OCI-LY1 (cell line): ENCODE measurements at regions not wholly inside any gene's neighbourhood (a gene's known extent, or its start where the extent isn't known, plus 50 kb on each side); places are given as distances from the start of the nearest gene placed in this dataset.

Experiments
- H2AFZ ChIP-seq: fragments of 200-600 bp; sonication (generic), shearing (Covaris generic); 2 replicates; pipeline ENCODE4 v1.6.0; 2014; ENCODE audit warnings: antibody characterized with exemption, mild to moderate bottlenecking, low read length
- H3F3A ChIP-seq: fragments of 200-600 bp; sonication (generic), shearing (Covaris generic); 2 replicates; pipeline ENCODE4 v1.6.0; 2014; ENCODE audit warnings: mild to moderate bottlenecking, antibody characterized with exemption, low read length, moderate library complexity; ENCODE audit not compliant: insufficient read depth
- H3K27ac ChIP-seq: fragments of 200-600 bp; sonication (generic); 2 replicates; pipeline ENCODE4 v1.5.1; 2014; ENCODE audit warnings: low read length, mixed run types, mild to moderate bottlenecking, low read depth; ENCODE audit not compliant: poor library complexity, severe bottlenecking
- H3K27me3 ChIP-seq: fragments of 200-600 bp; sonication (generic); 2 replicates; pipeline ENCODE4 v1.6.0; 2014; ENCODE audit warnings: antibody characterized with exemption, mild to moderate bottlenecking, low read length, moderate library complexity; ENCODE audit not compliant: insufficient read depth
- H3K36me3 ChIP-seq: fragments of 200-600 bp; sonication (generic); 2 replicates; pipeline ENCODE4 v1.6.1; 2014; ENCODE audit warnings: mild to moderate bottlenecking, antibody characterized with exemption, low read length, moderate library complexity, mixed read lengths; ENCODE audit not compliant: insufficient read depth
- H3K4me1 ChIP-seq: fragments of 200-600 bp; sonication (generic); 2 replicates; pipeline ENCODE4 v1.5.1; 2014; ENCODE audit warnings: mild to moderate bottlenecking, low read length, moderate library complexity; ENCODE audit not compliant: insufficient read depth, severe bottlenecking
- H3K4me2 ChIP-seq: fragments of 200-600 bp; sonication (generic), shearing (Covaris generic); 2 replicates; pipeline ENCODE4 v1.6.1; 2014; ENCODE audit warnings: low read length
- H3K4me3 ChIP-seq: fragments of 200-600 bp; sonication (generic); 2 replicates; pipeline ENCODE4 v1.5.1; 2014; ENCODE audit warnings: low read length, low read depth, mild to moderate bottlenecking, mixed read lengths; ENCODE audit not compliant: poor library complexity, severe bottlenecking
- H3K79me2 ChIP-seq: fragments of 200-600 bp; shearing (Covaris generic); 2 replicates; pipeline ENCODE4 v1.6.1; 2016; ENCODE audit warnings: mixed run types, low read length, mixed read lengths; ENCODE audit not compliant: insufficient read depth
- H3K9ac ChIP-seq: fragments of 200-600 bp; sonication (generic), shearing (Covaris generic); 2 replicates; pipeline ENCODE4 v1.6.1; 2014; ENCODE audit warnings: mild to moderate bottlenecking, low read length, mixed read lengths
- H3K9me2 ChIP-seq: fragments of 200-600 bp; sonication (generic), shearing (Covaris generic); 2 replicates; pipeline ENCODE4 v1.6.1; 2014; ENCODE audit warnings: low read depth, mild to moderate bottlenecking, low read length, mixed read lengths
- H3K9me3 ChIP-seq: fragments of 200-600 bp; shearing (Covaris generic); 2 replicates; pipeline ENCODE4 v1.6.1; 2014; ENCODE audit warnings: low read length, mixed read lengths
- H4K20me1 ChIP-seq: fragments of 200-600 bp; sonication (generic), shearing (Covaris generic); 2 replicates; pipeline ENCODE4 v1.6.0; 2016; ENCODE audit warnings: mild to moderate bottlenecking, low read length; ENCODE audit not compliant: insufficient read depth
- CTCF ChIP-seq: fragments of 200-600 bp; sonication (generic), shearing (Covaris generic); IDR thresholded peaks from 2 replicates; pipeline ENCODE4 v1.5.1; 2017; ENCODE audit warnings: mild to moderate bottlenecking, antibody characterized with exemption, low read length, moderate library complexity, mixed read lengths
- EZH2 ChIP-seq: fragments of 200-600 bp; sonication (generic), shearing (Covaris generic); IDR thresholded peaks from 2 replicates; pipeline ENCODE4 v1.8.0; 2017; ENCODE audit warnings: borderline replicate concordance, mixed run types, mild to moderate bottlenecking, antibody characterized with exemption, low read length, moderate library complexity, mixed read lengths

- H3K4me3 ChIP-seq, result no peak overlapping the region
- H3K9me2 ChIP-seq, result no peaks in the 10 kb centered on the region
- H3K27ac ChIP-seq, result no peak overlapping the region
Measured at GRCh38 chr13:83350569-83350968, 531.7 kb downstream of the SLITRK1 start.

DNA sequence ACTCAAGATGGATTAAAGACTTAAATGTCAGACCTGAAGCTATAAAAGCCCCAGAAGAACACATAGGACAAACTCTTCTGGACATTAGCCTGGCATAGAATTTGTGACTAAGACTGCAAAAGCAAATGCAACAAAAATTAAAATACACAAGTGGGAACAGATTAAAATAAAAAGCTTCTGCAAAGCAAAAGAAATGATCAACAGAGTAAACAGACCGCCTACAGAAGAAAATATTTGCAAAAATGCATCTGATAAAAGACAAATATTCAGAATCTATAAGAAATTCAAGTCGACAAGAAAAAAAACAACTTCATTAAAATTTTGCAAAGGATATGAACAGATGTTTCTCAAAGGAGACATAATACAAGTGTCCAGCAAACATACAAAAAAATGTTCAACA, 537.8 kb downstream of the SLITRK1 start:
- no peaks in the 10 kb centered on the region for H4K20me1 ChIP-seq
- H3K9me2 ChIP-seq, result no peaks in the 10 kb centered on the region
- H3K4me2 ChIP-seq, result no peak overlapping the region
- no peaks in the 10 kb centered on the region for H3K79me2 ChIP-seq
- H3K9me3 ChIP-seq, result no peaks in the 10 kb centered on the region
- no peaks in the 10 kb centered on the region for H3F3A ChIP-seq
- no peaks in the 10 kb centered on the region for H3K4me1 ChIP-seq
- H3K27me3 ChIP-seq, result no peaks in the 10 kb centered on the region
- H3K36me3 ChIP-seq, result no peaks in the 10 kb centered on the region
- TF ChIP-seq CTCF (no peak), EZH2 (no peak)
- no peak overlapping the region for H3K4me3 ChIP-seq
- no peak overlapping the region for H3K9ac ChIP-seq
- H3K27ac ChIP-seq, result no peak overlapping the region
- no peak overlapping the region for H2AFZ ChIP-seq

More at GRCh38 chr13:83350569-83350968, 531.7 kb downstream of the SLITRK1 start:
- no peaks in the 10 kb centered on the region for H3K27me3 ChIP-seq
- no peaks in the 10 kb centered on the region for H3K9me3 ChIP-seq
- TF ChIP-seq CTCF (no peak), EZH2 (no peak)
- no peaks in the 10 kb centered on the region for H4K20me1 ChIP-seq
- no peak overlapping the region for H3K4me2 ChIP-seq
- no peaks in the 10 kb centered on the region for H3K79me2 ChIP-seq
- no peaks in the 10 kb centered on the region for H3K4me1 ChIP-seq
- H3F3A ChIP-seq, result no peaks in the 10 kb centered on the region
- no peak overlapping the region for H2AFZ ChIP-seq
- H3K36me3 ChIP-seq, result no peaks in the 10 kb centered on the region
- no peak overlapping the region for H3K9ac ChIP-seq

DNA sequence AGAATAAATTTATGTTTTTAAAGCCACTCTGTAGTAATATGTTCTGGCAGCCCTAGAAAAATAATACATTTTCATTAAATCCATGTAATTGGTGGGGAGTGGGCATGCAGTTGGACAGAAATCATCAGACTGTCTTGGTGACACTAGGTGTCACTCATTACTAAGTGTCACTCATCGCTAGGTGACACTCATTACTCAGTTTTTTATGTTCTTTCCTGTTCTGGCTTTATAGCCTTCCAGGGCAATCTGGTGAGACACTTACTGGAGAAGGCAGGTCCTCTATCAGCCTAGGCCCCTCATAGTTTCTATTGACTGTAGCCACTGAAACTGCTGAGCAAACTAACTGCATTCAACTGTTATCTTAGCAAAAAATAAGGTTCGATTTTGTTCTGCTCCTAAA, 542.1 kb downstream of the SLITRK1 start:
- Histone ChIP-seq H3K36me3 (no peaks in the 10 kb centered on the region), H3K79me2 (no peaks in the 10 kb centered on the region), H3K9me3 (no peaks in the 10 kb centered on the region), H3K4me3 (no peak overlapping the region), H3K4me1 (no peaks in the 10 kb centered on the region), H3K9me2 (no peaks in the 10 kb centered on the region), H3K27ac (no peak overlapping the region), H3K9ac (no peak overlapping the region), H2AFZ (no peak overlapping the region), H3K4me2 (no peak overlapping the region), H4K20me1 (no peaks in the 10 kb centered on the region), H3F3A (no peaks in the 10 kb centered on the region), H3K27me3 (no peaks in the 10 kb centered on the region)
- TF ChIP-seq CTCF, result peak; percentile 5; the same call in 1 of the 2 replicates
- TF ChIP-seq EZH2, result no peak
